ENCODE measurements at regions not wholly inside any gene's neighbourhood (a gene's known extent, or its start where the extent isn't known, plus 50 kb on each side); places are given as distances from the start of the nearest gene placed in this dataset.
"Not testable (repeated sequence)": the region's sequence is repeated elsewhere in the genome, so short reads cannot be mapped to it uniquely, and the experiment has no call there.

- POLR2A ChIA-PET = no interaction called here
- CTCF ChIA-PET = no interaction called here
These were observed 245.7 kb downstream of the NXPE2 start for GRCh38 chr11:114924042-114924441.

- POLR2A ChIA-PET = no interaction called here
- CTCF ChIA-PET = no interaction called here
These were observed 247.3 kb downstream of the NXPE2 start for GRCh38 chr11:114925591-114925990.

DNA sequence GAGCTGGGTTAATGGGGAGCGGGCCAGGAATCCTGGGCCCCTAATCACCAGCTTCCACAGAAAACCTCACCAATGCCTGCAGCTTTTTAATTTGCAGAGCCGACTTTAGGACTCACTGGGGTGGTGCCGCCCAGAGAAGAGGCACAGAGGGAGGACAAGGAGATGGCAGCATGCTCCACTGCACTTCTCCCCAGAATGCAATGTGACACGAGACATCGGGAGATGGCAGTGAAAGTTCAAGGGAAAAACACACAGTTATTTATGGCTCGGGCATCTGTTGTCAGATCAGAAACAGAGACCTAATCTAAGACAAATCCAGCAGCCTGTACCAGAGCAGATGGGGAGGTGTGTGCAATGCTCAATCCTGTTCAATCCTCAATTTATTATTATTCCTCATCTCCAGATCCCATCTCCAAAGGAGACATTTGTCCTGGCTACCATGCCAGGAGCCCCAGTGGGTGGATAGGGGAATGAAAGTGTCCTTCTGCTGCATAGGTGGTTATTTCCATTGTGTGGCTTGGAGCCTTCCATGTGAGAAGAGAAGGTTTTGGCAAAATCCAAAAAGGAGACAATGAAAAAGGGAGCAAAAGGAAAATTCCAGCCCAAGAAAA is 250.0 kb downstream of the NXPE2 start:
- ChIA-PET CTCF (no interaction called here), POLR2A (no interaction called here)

DNA sequence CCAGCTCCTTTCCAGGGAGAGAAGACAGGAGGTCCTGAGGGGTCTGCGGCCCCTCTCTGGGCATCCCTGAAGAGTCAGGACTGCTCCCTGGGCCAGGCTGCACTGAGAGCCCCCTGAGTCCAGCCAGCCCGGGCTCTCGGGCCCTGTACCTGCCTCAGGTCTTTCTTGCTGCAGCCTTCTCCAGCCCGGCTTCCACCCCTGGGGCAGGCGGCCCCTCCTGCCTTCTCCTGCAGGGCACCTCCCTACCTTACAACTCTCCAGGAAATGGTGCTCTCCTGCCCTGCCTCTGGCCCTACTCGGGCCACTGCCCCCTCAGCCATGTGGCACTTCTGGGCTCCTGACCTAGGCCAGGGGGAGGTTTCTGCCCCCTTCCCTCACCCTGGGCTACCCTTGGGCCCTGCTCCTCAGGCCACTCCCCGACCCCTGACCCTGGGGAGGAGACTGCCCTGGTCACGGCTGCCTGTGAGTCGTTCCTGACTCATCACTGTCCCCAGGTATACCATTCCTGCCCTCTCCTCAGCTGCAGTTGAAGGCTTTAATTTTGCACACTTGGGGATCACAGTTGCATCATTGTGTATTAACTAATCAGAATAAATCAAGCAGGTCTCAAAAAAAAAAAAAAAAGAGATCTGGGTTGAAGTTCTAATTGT is 251.1 kb downstream of the NXPE2 start:
- ChIA-PET POLR2A (no interaction called here), CTCF (no interaction called here)

GRCh38 chr11:114938799-114939198 is 260.5 kb downstream of the NXPE2 start:
- ChIA-PET POLR2A (no interaction called here), CTCF (no interaction called here)

GRCh38 chr11:114942207-114942606 is 263.9 kb downstream of the NXPE2 start:
- ChIA-PET CTCF (no interaction called here), POLR2A (no interaction called here)

DNA sequence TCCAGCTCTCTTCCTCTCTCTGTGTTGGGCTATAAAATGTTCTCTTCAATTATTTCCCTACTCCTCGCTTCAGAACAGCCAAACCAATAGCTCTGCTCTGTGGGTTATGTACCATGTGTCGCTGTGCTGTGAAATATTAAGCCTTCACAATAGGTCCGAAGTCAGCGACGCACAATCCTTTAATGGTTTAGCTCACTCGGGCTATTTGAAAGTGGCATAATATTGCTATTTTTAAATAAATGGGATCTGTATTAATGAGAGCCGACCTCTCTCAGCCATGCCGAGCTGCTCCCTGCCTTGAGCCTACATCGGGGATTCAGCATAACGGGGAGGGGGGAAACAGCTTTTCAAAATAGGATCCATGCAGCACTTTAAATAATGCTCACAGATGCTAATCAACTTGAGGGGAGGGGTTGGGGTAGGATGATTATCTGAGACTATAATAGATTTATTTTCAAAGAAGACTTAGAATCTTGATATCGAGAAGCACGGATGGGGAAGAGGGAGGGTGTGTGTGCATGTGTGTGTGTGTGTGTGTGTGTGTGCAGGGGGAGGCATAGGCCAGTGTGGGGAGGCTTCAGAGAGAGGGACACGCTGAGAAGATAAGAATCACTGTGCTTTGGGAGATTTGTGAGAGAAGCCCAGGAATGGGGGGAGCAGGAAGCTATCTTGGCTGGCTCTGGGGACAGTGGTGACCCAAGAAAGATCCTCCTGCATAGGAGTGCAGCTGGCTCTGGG is 271.5 kb downstream of the NXPE2 start:
- CTCF ChIA-PET = no interaction called here
- POLR2A ChIA-PET = interaction anchor here (0.7 kb wide), 1 partner anchor 123 kb away, joined by 5 read pairs; no protein-coding TSS in a partner anchor

GRCh38 chr11:114953039-114953438 is 274.7 kb downstream of the NXPE2 start:
- ChIA-PET POLR2A (no interaction called here), CTCF (no interaction called here)

DNA sequence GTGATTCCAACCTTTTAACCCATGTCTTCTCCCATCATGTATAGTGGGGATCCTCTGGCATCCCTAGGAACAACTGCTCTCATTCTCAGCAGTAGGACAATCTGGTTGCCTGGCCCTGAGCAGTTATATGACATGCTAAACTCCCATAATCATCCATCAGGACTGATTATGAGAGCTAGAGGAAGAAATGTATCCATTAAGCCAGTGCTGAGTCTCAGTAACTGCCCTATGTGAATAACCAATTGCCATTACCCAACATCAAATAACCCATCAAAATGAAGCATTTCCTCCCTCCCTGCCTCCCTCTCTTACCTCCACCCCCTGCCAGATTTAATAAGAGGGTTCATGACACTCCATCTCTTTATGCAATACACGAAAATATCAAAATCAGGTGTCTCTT is 277.6 kb downstream of the NXPE2 start:
- ChIA-PET POLR2A (no interaction called here), CTCF (no interaction called here)

GRCh38 chr11:114956566-114956965 is 278.2 kb downstream of the NXPE2 start:
- ChIA-PET CTCF (no interaction called here), POLR2A (no interaction called here)

DNA sequence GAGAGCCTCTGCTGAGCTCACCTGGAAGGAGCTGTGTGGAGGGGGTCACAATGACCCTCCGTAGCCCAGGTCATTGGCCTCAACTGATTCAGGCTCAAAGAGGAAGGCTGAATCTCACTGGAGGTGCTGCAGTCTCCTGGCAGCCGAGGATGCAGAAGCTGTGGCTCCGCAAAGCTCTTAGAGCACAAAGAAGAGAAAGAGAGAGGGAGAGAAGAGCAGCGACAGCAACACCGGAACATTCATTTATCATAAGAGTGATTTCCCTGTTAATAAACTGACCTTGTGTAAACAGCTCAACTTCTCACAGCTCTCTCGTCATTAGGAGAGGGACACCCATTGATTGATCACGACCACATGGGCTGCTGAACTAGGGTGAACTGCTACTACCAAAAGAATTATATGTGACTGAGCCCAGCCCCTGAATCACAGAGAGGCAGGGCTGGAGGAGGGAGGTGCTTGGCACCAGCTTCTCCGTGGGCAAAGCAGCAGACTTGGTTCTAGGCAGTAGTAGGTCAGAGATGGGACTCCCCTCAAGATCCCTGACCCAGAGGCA is 281.7 kb downstream of the NXPE2 start:
- CTCF ChIA-PET = no interaction called here
- POLR2A ChIA-PET = no interaction called here

GRCh38 chr11:114960819-114961218 is 282.5 kb downstream of the NXPE2 start:
- CTCF ChIA-PET, POLR2A ChIA-PET: not testable (repeated sequence)

GRCh38 chr11:114964676-114965214 is 286.4 kb downstream of the NXPE2 start:
- POLR2A ChIA-PET = no interaction called here
- CTCF ChIA-PET = no interaction called here

GRCh38 chr11:114970927-114971645 is 292.8 kb downstream of the NXPE2 start:
- POLR2A ChIA-PET = no interaction called here
- CTCF ChIA-PET = no interaction called here

DNA sequence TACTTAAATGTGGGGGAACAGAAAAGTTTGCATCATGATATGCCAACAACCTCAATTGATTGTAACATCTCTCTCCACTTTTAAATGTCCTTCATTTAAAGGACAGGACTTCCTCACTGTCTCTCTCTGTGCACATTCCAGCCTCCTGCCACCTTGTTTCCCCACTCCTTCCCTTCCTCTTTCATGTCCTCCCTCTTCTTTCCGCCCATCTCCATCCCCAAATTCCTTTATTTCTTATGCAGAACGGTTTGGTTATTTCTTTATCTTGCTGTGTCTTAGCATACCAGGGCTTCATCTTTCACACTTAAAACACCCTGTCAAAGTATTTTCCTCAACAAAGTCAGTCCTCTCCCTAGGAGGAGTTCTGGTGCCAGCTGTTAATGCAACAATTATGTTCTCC is 293.8 kb downstream of the NXPE2 start:
- ChIA-PET CTCF (no interaction called here), POLR2A (no interaction called here)

GRCh38 chr11:114977651-114978050 is 299.3 kb downstream of the NXPE2 start:
- CTCF ChIA-PET = no interaction called here
- POLR2A ChIA-PET = no interaction called here

GRCh38 chr11:114982141-114982540 is 303.8 kb downstream of the NXPE2 start:
- POLR2A ChIA-PET = no interaction called here

DNA sequence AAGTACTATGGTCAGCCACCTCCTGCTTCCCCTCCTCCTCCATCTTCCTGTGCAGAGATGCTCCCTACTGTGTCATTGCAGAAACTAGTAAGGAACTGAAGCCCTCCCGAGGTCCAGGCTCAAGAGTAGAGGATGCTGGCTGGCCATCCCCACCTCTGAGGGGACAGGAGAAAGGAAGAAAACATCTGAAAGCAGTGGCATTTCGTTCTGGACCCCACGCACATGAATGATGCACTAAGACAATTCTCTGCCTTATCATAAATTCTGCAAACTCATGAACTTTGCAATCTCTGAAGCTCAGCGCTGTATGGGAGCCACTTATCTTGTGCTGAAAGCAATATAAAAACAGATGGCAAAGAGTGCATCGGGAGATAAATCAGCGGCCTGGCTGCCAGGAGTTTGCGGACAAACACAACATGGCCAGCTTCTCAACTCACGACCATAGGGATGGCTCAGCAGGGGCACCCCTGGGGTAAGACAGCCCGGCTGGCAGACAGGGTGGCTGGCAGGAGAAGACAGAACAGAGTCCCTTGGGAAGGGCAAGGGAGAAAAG is 306.4 kb downstream of the NXPE2 start:
- CTCF ChIA-PET = no interaction called here
- POLR2A ChIA-PET = no interaction called here

More at GRCh38 chr11:114982141-114982540, 303.8 kb downstream of the NXPE2 start:
- CTCF ChIA-PET = no interaction called here

DNA sequence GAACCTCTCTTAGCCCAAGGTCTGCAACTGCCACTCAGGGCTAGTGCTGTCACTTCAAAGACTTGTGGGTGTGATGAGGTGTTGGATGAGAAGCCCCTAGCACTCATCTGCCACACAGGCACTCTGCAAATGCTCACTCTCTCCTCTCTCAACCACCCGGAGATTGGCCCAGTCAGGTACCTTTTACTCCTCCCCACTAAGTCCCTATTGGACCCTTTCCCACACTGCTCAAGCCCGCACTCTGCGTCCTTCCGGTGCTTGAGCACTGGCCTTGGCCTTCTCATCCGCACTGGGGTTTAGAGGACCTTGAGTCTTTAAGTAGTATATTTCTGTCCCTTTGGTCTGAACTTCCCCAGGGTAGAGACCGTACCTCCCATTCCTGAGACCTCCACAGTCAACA is 308.0 kb downstream of the NXPE2 start:
- POLR2A ChIA-PET = no interaction called here

DNA sequence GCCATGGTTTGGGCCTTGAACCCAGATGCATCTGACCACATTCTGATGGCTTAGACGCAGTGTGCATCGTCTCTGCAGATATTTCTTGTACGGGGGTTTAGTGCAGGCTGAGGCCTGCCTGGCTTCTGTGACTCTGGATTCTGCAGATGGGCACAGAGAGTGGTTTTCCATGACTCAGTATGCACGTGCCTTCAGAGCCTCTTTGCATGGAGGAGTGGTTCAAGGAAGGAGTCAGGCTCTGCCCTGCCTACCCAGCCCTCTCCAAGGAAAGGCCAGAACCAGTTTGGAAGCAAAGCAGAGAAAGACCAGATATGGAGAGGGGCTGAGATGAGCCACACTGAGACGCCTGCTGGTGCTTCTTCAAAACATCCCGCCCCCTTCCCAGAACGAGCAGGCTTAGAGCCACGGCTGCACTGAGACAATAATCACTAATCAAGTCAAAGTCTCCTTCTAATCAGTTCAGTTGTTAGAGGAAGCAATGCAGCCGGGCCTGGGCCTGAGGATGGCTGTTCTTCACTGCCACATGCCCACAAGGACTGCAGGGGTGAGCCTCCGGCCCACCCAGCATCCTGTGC is 308.9 kb downstream of the NXPE2 start:
- POLR2A ChIA-PET = no interaction called here
- CTCF ChIA-PET = no interaction called here

More for the DNA sequence above, 308.0 kb downstream of the NXPE2 start:
- CTCF ChIA-PET = no interaction called here

Data from activated CD8-positive, alpha-beta memory T cell treated with anti-CD3 and anti-CD28 coated beads for 36 hours (primary cell).